Pancreas (tissue), 10 donors: ENCODE measurements at regions not wholly inside any gene's neighbourhood (a gene's known extent, or its start where the extent isn't known, plus 50 kb on each side); places are given as distances from the start of the nearest gene placed in this dataset.

Source experiments
- ATAC-seq, 4 donors: fragments of 200-7000 bp; cut with Tn5 transposase; one replicate each; pipeline versions ENCODE4 v1.8.0 to v1.9.1; 2020; ENCODE audit warnings: mild to moderate bottlenecking in 4 of 4, moderate library complexity in 4 of 4
- DNase-seq, 6 donors: peaks; one replicate each; pipeline ENCODE4 v3.0.0-alpha.2; 2020
- FAIRE-seq: peaks from 2 replicates; lab custom pipeline; 2012; peaks lifted over from hg19 to GRCh38; lab: Jason Lieb, UNC
- H3K27ac ChIP-seq, 4 donors: fragments of 200-600 bp; sonication (generic); 1 replicate in 3 of 4; 2 replicates in 1 of 4; pipeline versions ENCODE4 v1.5.0 to v1.8.0; 2020
- H3K27me3 ChIP-seq, 4 donors: fragments of 200-600 bp; one replicate each; pipeline ENCODE4 v1.8.0; 2021
- H3K36me3 ChIP-seq, 3 donors: fragments of 200-600 bp; sonication (generic) in 1 of 3; one replicate each; pipeline versions ENCODE4 v1.5.0 to v1.8.0; 2020 to 2021
- H3K4me1 ChIP-seq, 3 donors: fragments of 200-600 bp; one replicate each; pipeline ENCODE4 v1.8.0; 2021
- H3K4me3 ChIP-seq, 4 donors: fragments of 200-600 bp; sonication (generic) in 2 of 4; one replicate each; pipeline versions ENCODE4 v1.5.0 to v1.8.0; 2020 to 2021
- H3K9me3 ChIP-seq, 4 donors: fragments of 200-600 bp; one replicate each; pipeline ENCODE4 v1.8.0; 2021
- WGBS, 2 donors: extraction: QIAGEN DNeasy Blood & Tissue Kit; methylation state at CpG; one replicate each; pipeline ENCODE4 v1.1.7; 2013; 5-methylcytosine and 5-hydroxymethylcytosine counted together
- intact Hi-C, 3 donors: fragments of 100-400 bp; cut with DNase I; formaldehyde crosslinking; loops; one replicate each; pipeline versions ENCODE4 v1.11.1 to v1.14.2; 2022
- TF ChIP-seq, protein P1 (sequence below), 4 donors: fragments of 200-600 bp; sonication (generic) in 3 of 4; IDR thresholded peaks; one replicate each; pipeline versions ENCODE4 v1.5.0 to v1.8.0; 2021; ENCODE audit warnings: antibody characterized with exemption in 4 of 4
- donor health status: healthy with polysubstance abuse.
- donor health status: DM: no; HTN: no; CAD: no; lungs with moderate emphysema.
- donor health status: DM: no; HTN: no; CAD: no.
- donor health status: control.
- donor health status: control.
- donor health status: Bipolar disorder and iron deficiency.
- donor health status: DM: yes; HTN: yes; CAD: no.
- donor health status: DM: no; HTN: no; CAD: no.
- donor health status: DM: no; HTN: no; CAD: no.
- donor health status: DM: yes; HTN: yes; CAD: no.

DNA sequence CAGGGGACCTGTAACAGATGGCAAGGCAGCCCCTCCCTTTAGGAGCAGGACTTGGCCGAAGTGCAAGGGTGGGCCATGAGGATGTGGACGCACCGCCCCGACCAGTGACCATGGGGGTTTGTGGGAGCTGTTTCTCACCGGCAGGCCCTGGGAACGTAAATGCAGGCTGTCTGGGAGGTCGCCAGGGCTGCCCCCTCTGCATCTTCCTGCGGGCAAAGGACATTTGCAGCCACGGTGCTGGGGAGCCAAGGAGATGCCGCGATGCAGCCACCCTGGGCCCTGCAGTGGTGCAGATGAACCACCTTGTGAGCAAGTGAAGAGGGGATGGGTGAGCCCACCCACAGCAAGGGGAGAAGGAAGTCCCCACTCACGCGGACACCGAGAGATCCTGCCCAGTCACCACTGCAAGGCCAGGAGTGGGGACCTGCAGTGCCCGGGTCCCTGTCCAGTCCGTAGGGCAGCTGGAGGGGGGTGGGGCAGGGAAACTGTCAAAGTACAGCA lies 121.1 kb downstream of the SIK1 start:
- no peak overlapping the region for H3K4me3 ChIP-seq
- FAIRE-seq = no peak
- TF ChIP-seq, protein P1, sequence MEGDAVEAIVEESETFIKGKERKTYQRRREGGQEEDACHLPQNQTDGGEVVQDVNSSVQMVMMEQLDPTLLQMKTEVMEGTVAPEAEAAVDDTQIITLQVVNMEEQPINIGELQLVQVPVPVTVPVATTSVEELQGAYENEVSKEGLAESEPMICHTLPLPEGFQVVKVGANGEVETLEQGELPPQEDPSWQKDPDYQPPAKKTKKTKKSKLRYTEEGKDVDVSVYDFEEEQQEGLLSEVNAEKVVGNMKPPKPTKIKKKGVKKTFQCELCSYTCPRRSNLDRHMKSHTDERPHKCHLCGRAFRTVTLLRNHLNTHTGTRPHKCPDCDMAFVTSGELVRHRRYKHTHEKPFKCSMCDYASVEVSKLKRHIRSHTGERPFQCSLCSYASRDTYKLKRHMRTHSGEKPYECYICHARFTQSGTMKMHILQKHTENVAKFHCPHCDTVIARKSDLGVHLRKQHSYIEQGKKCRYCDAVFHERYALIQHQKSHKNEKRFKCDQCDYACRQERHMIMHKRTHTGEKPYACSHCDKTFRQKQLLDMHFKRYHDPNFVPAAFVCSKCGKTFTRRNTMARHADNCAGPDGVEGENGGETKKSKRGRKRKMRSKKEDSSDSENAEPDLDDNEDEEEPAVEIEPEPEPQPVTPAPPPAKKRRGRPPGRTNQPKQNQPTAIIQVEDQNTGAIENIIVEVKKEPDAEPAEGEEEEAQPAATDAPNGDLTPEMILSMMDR (IDR thresholded peaks at IDR 0.05) = no peak
- no peak for ATAC-seq
- no peaks in the 10 kb centered on the region for H3K9me3 ChIP-seq
- H3K4me1 ChIP-seq = peaks cover 0 to 2% (median under 1%) of the 10 kb centered on the region in 3 donors
- intact Hi-C loops = no loop called here
- H3K27ac ChIP-seq = no peak overlapping the region
- 87 to 93% methylated on average over 16 of the region's 16 CpGs for WGBS, 2 donors
- DNase-seq = peak in 3 of 6 donors; percentile 29 to 63 (median 45)
- no peaks in the 10 kb centered on the region for H3K27me3 ChIP-seq
- no peaks in the 10 kb centered on the region for H3K36me3 ChIP-seq

DNA sequence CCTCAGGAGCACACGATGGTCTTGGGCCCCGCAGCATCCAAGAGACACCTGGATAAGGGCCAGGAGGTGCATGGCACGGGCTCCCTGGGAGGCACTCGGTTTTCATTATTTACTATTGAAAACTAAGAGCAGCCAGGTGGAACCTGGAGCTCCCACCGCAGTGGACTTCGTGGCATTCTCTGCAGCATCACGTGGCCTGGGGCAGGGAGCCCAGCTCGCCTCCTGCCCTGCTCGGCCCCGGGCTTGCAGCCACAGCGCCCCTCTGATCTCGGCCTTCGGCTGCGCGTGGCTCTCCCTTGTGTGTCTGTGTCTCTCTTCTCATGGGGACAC lies 121.6 kb downstream of the SIK1 start:
- H3K4me3 ChIP-seq = no peak overlapping the region
- H3K36me3 ChIP-seq = no peaks in the 10 kb centered on the region
- H3K27me3 ChIP-seq = no peaks in the 10 kb centered on the region
- intact Hi-C loops = no loop called here
- WGBS, 2 donors = 84 to 87% methylated on average over 15 of the region's 15 CpGs
- TF ChIP-seq, protein P1 (IDR thresholded peaks at IDR 0.05) = no peak
- FAIRE-seq = no peak
- DNase-seq = peak in 2 of 6 donors; percentile 43
- no peak for ATAC-seq
- H3K4me1 ChIP-seq = no peaks in the 10 kb centered on the region
- H3K9me3 ChIP-seq = no peaks in the 10 kb centered on the region
- H3K27ac ChIP-seq = no peak overlapping the region

DNA sequence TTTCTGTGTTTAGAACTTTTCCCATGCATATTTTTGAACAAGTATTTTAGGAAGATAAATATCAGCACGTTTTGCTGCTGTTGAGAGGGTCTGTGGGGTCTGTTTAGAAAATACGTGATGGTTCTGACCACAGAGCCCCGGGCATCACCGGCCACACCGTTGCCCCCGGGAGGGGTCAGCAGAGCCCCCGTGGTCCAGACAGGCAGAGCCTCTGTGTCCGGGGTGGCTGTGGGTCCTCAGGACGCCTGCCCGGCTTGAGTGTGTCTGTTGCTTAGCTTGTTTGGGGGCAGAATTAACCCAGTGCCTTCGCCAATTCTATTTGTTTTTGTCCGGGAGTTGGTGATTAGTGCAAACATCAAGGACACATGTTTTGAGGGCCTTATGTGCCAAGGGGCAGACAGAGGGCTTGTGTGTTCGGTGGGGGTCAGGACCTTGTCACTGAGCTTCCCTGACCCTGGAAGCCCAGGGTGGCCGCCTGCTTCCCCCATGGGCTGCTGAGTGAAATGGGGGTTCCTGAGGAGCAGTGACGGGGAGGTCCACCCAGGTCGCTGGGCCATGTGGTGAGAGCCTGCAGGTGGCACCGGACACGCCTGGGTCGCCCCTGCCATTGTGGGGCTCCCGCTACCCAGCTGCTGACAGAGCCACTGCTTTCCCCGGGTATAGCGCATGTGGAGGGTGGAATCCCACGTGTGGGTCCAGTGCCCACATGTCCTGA lies 122.2 kb downstream of the SIK1 start:
- intact Hi-C loops = no loop called here
- Histone ChIP-seq H3K36me3 (no peaks in the 10 kb centered on the region), H3K27ac (no peak overlapping the region), H3K4me1 (no peaks in the 10 kb centered on the region), H3K9me3 (no peaks in the 10 kb centered on the region), H3K27me3 (no peaks in the 10 kb centered on the region), H3K4me3 (no peak overlapping the region)
- WGBS, 2 donors = 71 to 80% methylated on average over 23 of the region's 23 CpGs
- FAIRE-seq (no peak), ATAC-seq (no peak), DNase-seq (peak in 3 of 6 donors; percentile 22 to 56 (median 45))
- TF ChIP-seq, protein P1 (IDR thresholded peaks at IDR 0.05) = no peak

DNA sequence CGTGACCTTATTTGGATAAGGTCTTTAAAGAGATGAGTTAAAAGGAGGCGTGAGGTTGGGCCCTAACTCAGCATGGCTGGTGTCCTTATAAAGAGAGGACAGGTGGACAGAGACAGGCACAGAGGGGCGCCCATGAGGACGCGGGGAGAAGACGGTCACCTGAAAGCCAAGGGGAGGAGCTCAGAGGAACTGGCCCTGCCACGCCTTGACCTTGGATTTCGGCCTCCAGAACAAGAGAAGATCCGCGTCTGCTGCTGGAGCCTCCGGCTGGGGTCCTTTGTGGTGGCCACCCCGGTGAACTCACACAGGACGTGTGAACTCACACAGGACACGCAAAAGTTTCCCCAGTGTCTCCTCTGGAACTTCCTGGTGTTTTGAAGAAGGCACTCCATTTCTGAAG lies 122.7 kb downstream of the SIK1 start:
- TF ChIP-seq, protein P1 (IDR thresholded peaks at IDR 0.05) = no peak
- DNase-seq = peak in 3 of 6 donors; percentile 17 to 41 (median 26)
- intact Hi-C loops = no loop called here
- FAIRE-seq = no peak
- Histone ChIP-seq H3K27ac (no peak overlapping the region), H3K4me3 (no peak overlapping the region), H3K9me3 (no peaks in the 10 kb centered on the region), H3K36me3 (no peaks in the 10 kb centered on the region), H3K27me3 (no peaks in the 10 kb centered on the region), H3K4me1 (no peaks in the 10 kb centered on the region)
- 76 to 89% methylated on average over 14 of the region's 14 CpGs for WGBS, 2 donors
- no peak for ATAC-seq
